H1 (cell line): ENCODE measurements at regions not wholly inside any gene's neighbourhood (a gene's known extent, or its start where the extent isn't known, plus 50 kb on each side); places are given as distances from the start of the nearest gene placed in this dataset.

Source experiments
- CTCF ChIA-PET: fragments of 300-600 bp; sonication (Branson Sonifier 250); formaldehyde crosslinking; loops from one replicate; lab custom pipeline; 2021; ENCODE audit not compliant: partially characterized antibody; lab: Charles Lee
- POLR2A ChIA-PET: fragments of 300-600 bp; sonication (Branson Sonifier 250); formaldehyde crosslinking; loops from one replicate; lab custom pipeline; 2021; ENCODE audit warnings: inconsistent platforms; ENCODE audit not compliant: partially characterized antibody; lab: Charles Lee
- DNase-seq, 2 experiments: peaks; one replicate each; pipeline versions ENCODE4 v3.0.0 to v3.0.0-alpha.2; 2010 to 2022; ENCODE audit warnings: low spot score in 2 of 2, low read depth in 1 of 2, mixed read lengths in 1 of 2
- FAIRE-seq: peaks from 2 replicates; lab custom pipeline; 2011; peaks lifted over from hg19 to GRCh38; lab: Jason Lieb, UNC
- H2AFZ ChIP-seq: 2 replicates; pipeline ENCODE4 v1.8.1; 2012; ENCODE audit warnings: low read length, inconsistent platforms
- H2AK5ac ChIP-seq: 2 replicates; pipeline ENCODE4 v1.6.1; 2013; ENCODE audit warnings: low read depth, low read length
- H2BK120ac ChIP-seq: replicated peaks from 2 replicates; pipeline ENCODE3; 2013; ENCODE audit warnings: low read depth, low read length, inconsistent platforms
- H2BK12ac ChIP-seq: 2 replicates; pipeline ENCODE4 v1.6.1; 2013; ENCODE audit warnings: low read depth, low read length
- H2BK15ac ChIP-seq: 2 replicates; pipeline ENCODE4 v1.6.1; 2013; ENCODE audit warnings: low read length
- H2BK20ac ChIP-seq: 2 replicates; pipeline ENCODE4 v1.6.1; 2013; ENCODE audit warnings: low read length
- H2BK5ac ChIP-seq: 2 replicates; pipeline ENCODE4 v1.6.1; 2013; ENCODE audit warnings: low read depth, low read length
- H3K14ac ChIP-seq: 2 replicates; pipeline ENCODE4 v1.6.1; 2013; ENCODE audit warnings: inconsistent platforms; ENCODE audit not compliant: insufficient read length
- H3K18ac ChIP-seq: 2 replicates; pipeline ENCODE4 v1.6.1; 2013; ENCODE audit warnings: low read length; ENCODE audit errors: extremely low read depth
- H3K23ac ChIP-seq: 2 replicates; pipeline ENCODE4 v1.6.1; 2013; ENCODE audit warnings: inconsistent platforms; ENCODE audit not compliant: insufficient read length
- H3K23me2 ChIP-seq: 2 replicates; pipeline ENCODE4 v1.6.1; 2013; ENCODE audit warnings: low read depth, low read length
- H3K27ac ChIP-seq: 2 replicates; pipeline ENCODE4 v1.6.1; 2011; ENCODE audit warnings: low read depth, low read length, inconsistent platforms
- H3K27me3 ChIP-seq, 4 experiments: replicated peaks in 1 of 4; 1 replicate in 1 of 4; 2 replicates in 3 of 4; pipeline versions ENCODE4 v1.6.1 to v1.8.1; 2011 to 2013; ENCODE audit warnings: low read length in 3 of 4, mild to moderate bottlenecking in 3 of 4, inconsistent platforms in 2 of 4, mixed read lengths in 2 of 4, moderate library complexity in 1 of 4; ENCODE audit not compliant: control insufficient read depth in 3 of 4, insufficient read depth in 3 of 4; ENCODE audit errors: extremely low read depth in 1 of 4
- H3K36me3 ChIP-seq, 4 experiments: 2 replicates each; pipeline versions ENCODE4 v1.6.1 to v1.8.1; 2011 to 2013; ENCODE audit warnings: mild to moderate bottlenecking in 4 of 4, low read length in 3 of 4, moderate library complexity in 2 of 4, control low read depth in 1 of 4, inconsistent platforms in 1 of 4; ENCODE audit not compliant: insufficient read depth in 4 of 4, control insufficient read depth in 2 of 4
- H3K4ac ChIP-seq: replicated peaks from 2 replicates; pipeline ENCODE3; 2013; ENCODE audit warnings: low read length, low read depth, mixed read lengths, inconsistent platforms; ENCODE audit not compliant: insufficient read length
- H3K4me1 ChIP-seq, 4 experiments: replicated peaks in 1 of 4; 1 replicate in 1 of 4; 2 replicates in 3 of 4; pipeline versions ENCODE4 v1.6.1 to v1.8.1; 2011 to 2013; ENCODE audit warnings: low read length in 3 of 4, inconsistent platforms in 2 of 4, mixed read lengths in 1 of 4; ENCODE audit not compliant: insufficient read depth in 4 of 4, control insufficient read depth in 3 of 4
- H3K4me2 ChIP-seq, 2 experiments: 2 replicates each; pipeline versions ENCODE4 v1.6.1 to v1.8.1; 2011 to 2013; ENCODE audit warnings: low read depth in 2 of 2, low read length in 2 of 2, control low read depth in 1 of 2, inconsistent platforms in 1 of 2, mild to moderate bottlenecking in 1 of 2; ENCODE audit not compliant: insufficient read depth in 1 of 2
- H3K4me3 ChIP-seq, 4 experiments: fragments of 200-600, 300-600 bp in 1 of 4; sonication (generic), shearing (Covaris generic), sonication (Bioruptor Twin) in 1 of 4; 2 replicates each; pipeline versions ENCODE4 v1.5.1 to v1.8.1; 2011 to 2016; ENCODE audit warnings: low read length in 4 of 4, low read depth in 3 of 4, control low read depth in 2 of 4, inconsistent platforms in 2 of 4, mild to moderate bottlenecking in 2 of 4, mixed read lengths in 1 of 4, moderate library complexity in 1 of 4; ENCODE audit not compliant: insufficient read depth in 2 of 4; ENCODE audit errors: extremely low read depth in 1 of 4
- H3K56ac ChIP-seq: replicated peaks from 2 replicates; pipeline ENCODE3; 2013; ENCODE audit warnings: low read depth, mild to moderate bottlenecking, mixed read lengths, low read length, inconsistent platforms; ENCODE audit not compliant: insufficient read length
- H3K79me1 ChIP-seq: 2 replicates; pipeline ENCODE4 v1.6.1; 2013; ENCODE audit warnings: low read depth, low read length, control low read depth
- H3K79me2 ChIP-seq, 2 experiments: 2 replicates each; pipeline versions ENCODE4 v1.6.1 to v1.8.1; 2012 to 2013; ENCODE audit warnings: low read length in 2 of 2, mild to moderate bottlenecking in 2 of 2, inconsistent platforms in 1 of 2; ENCODE audit not compliant: insufficient read depth in 2 of 2, control insufficient read depth in 1 of 2
- H3K9ac ChIP-seq, 4 experiments: replicated peaks in 1 of 4; 1 replicate in 1 of 4; 2 replicates in 3 of 4; pipeline versions ENCODE4 v1.6.1 to v1.8.1; 2011 to 2013; ENCODE audit warnings: low read depth in 3 of 4, low read length in 3 of 4, control low read depth in 2 of 4, mild to moderate bottlenecking in 2 of 4, moderate library complexity in 2 of 4, inconsistent platforms in 1 of 4; ENCODE audit errors: extremely low read depth in 1 of 4
- H3K9me3 ChIP-seq, 2 experiments: 2 replicates each; pipeline versions ENCODE4 v1.6.1 to v1.8.1; 2012 to 2013; ENCODE audit warnings: mild to moderate bottlenecking in 2 of 2, moderate library complexity in 2 of 2, control low read depth in 1 of 2, inconsistent platforms in 1 of 2, low read depth in 1 of 2, low read length in 1 of 2, mixed read lengths in 1 of 2; ENCODE audit not compliant: insufficient read depth in 2 of 2
- H4K20me1 ChIP-seq, 2 experiments: replicated peaks in 1 of 2; 2 replicates each; pipeline versions ENCODE3 to v1.8.1; 2011 to 2013; ENCODE audit warnings: inconsistent platforms in 2 of 2, low read length in 2 of 2, mild to moderate bottlenecking in 1 of 2; ENCODE audit not compliant: insufficient read depth in 2 of 2, control insufficient read depth in 1 of 2
- H4K5ac ChIP-seq: 2 replicates; pipeline ENCODE4 v1.6.1; 2013; ENCODE audit warnings: low read length, low read depth, mixed read lengths, inconsistent platforms; ENCODE audit not compliant: insufficient read length
- H4K8ac ChIP-seq: 2 replicates; pipeline ENCODE4 v1.8.0; 2013; ENCODE audit warnings: mild to moderate bottlenecking, moderate library complexity, low read length, inconsistent platforms; ENCODE audit not compliant: insufficient read depth; ENCODE audit errors: extremely low read depth
- H4K91ac ChIP-seq: replicated peaks from 2 replicates; pipeline ENCODE3; 2013; ENCODE audit warnings: low read length, mixed read lengths, inconsistent platforms; ENCODE audit not compliant: insufficient read length
- CBX5 ChIP-seq: fragments of 300-800, 300-1000 bp; sonication (generic); IDR thresholded peaks from 2 replicates; pipeline ENCODE4 v1.7.1; 2016; ENCODE audit warnings: antibody characterized with exemption, low read length, low read depth
- CEBPB ChIP-seq: IDR thresholded peaks from 2 replicates; pipeline ENCODE4 v1.6.1; 2012; ENCODE audit warnings: low read depth, low read length
- CTBP2 ChIP-seq: IDR thresholded peaks from 2 replicates; pipeline ENCODE4 v1.7.0; 2011; ENCODE audit warnings: borderline replicate concordance, mild to moderate bottlenecking, moderate library complexity, mixed read lengths, low read length; ENCODE audit not compliant: insufficient read depth, insufficient read length
- GABPA ChIP-seq: IDR thresholded peaks from 2 replicates; pipeline ENCODE4 v1.6.1; 2011; ENCODE audit warnings: mild to moderate bottlenecking, low read length, moderate library complexity, borderline replicate concordance; ENCODE audit not compliant: insufficient read depth
- JUND ChIP-seq: IDR thresholded peaks from 2 replicates; pipeline ENCODE4 v1.6.1; 2011; ENCODE audit warnings: mild to moderate bottlenecking, improper control_type of control experiment, low read length
- SIN3A ChIP-seq, 2 experiments: IDR thresholded peaks in 1 of 2; conservative IDR thresholded peaks in 1 of 2; 2 replicates each; pipeline ENCODE4 v1.6.1; 2011 to 2012; ENCODE audit warnings: low read length in 2 of 2, improper control_type of control experiment in 1 of 2, low read depth in 1 of 2, mild to moderate bottlenecking in 1 of 2
- SIX5 ChIP-seq: IDR thresholded peaks from 2 replicates; pipeline ENCODE4 v1.6.1; 2011; ENCODE audit warnings: mild to moderate bottlenecking, low read depth, low read length
- SRF ChIP-seq: IDR thresholded peaks from 2 replicates; pipeline ENCODE4 v1.6.1; 2011; ENCODE audit warnings: mild to moderate bottlenecking, low read depth, low read length, moderate library complexity
- TAF7 ChIP-seq: optimal IDR thresholded peaks from 2 replicates; pipeline ENCODE3; 2011; ENCODE audit warnings: low read depth, mild to moderate bottlenecking, inconsistent platforms, low read length, moderate library complexity, borderline replicate concordance
- WGBS, 2 experiments: shearing (Covaris generic) in 1 of 2; methylation state at CpG; one replicate each; pipeline versions ENCODE4 v1.1.6 to v1.1.7; 2013 to 2015; ENCODE audit warnings: low lambda C conversion rate in 2 of 2, mixed read lengths in 2 of 2, inconsistent platforms in 1 of 2, low coverage in 1 of 2, missing lambda C conversion rate in 1 of 2; ENCODE audit not compliant: insufficient replicate concordance in 2 of 2, insufficient coverage in 1 of 2, insufficient read length in 1 of 2; ENCODE audit errors: extremely low coverage in 1 of 2, missing lambda C conversion rate in 1 of 2; 5-methylcytosine and 5-hydroxymethylcytosine counted together
- TF ChIP-seq, protein P1 (sequence below): IDR thresholded peaks from 2 replicates; pipeline ENCODE4 v1.6.1; 2012; ENCODE audit warnings: inconsistent platforms
- TF ChIP-seq, protein P2 (sequence below): IDR thresholded peaks from 2 replicates; pipeline ENCODE4 v1.6.1; 2011; ENCODE audit warnings: low read depth, mild to moderate bottlenecking, low read length; ENCODE audit not compliant: insufficient read depth

DNA sequence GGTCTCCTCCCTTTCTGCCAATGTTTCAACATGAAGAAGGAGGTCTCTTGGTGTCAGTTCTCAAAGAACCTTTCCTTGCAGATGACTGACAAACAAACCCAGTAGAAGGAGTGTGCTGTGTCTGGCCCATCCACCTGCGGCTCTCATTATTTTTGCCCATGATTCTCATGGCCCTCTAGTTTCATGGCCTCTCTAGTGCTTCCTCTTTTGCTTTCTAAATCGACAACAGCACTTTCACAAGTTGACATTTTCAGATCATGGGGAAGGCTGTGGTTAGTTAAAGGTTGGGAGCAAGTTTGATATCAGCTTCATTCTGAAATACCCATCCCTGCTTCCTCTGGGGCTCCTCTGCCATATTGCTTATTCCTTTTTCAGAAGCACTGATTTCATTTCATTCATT is 805.2 kb downstream of the SLC4A3 start:
- H3K23me2 ChIP-seq: no peaks in the 10 kb centered on the region
- H2BK5ac ChIP-seq: no peak overlapping the region
- H2BK20ac ChIP-seq: no peak overlapping the region
- FAIRE-seq (no peak), DNase-seq (no peak)
- H3K18ac ChIP-seq: no peak overlapping the region
- no peak overlapping the region for H2AK5ac ChIP-seq
- H3K27me3 ChIP-seq: no peaks in the 10 kb centered on the region
- H3K4ac ChIP-seq: no peak overlapping the region
- no peak overlapping the region for H3K4me2 ChIP-seq
- no peak overlapping the region for H2BK15ac ChIP-seq
- H3K79me1 ChIP-seq: no peaks in the 10 kb centered on the region
- WGBS, 2 experiments: 79% methylated on average over 2 of the region's 2 CpGs; no CpG with 5 or more reads in 1 of the 2 experiments
- H2BK120ac ChIP-seq: no peak overlapping the region
- H3K4me3 ChIP-seq: no peak overlapping the region
- no peak overlapping the region for H2AFZ ChIP-seq
- no peak overlapping the region for H3K9ac ChIP-seq
- H4K5ac ChIP-seq: no peak overlapping the region
- no peak overlapping the region for H2BK12ac ChIP-seq
- H3K79me2 ChIP-seq: no peaks in the 10 kb centered on the region
- no peak overlapping the region for H4K8ac ChIP-seq
- no peaks in the 10 kb centered on the region for H3K36me3 ChIP-seq
- H3K9me3 ChIP-seq: no peaks in the 10 kb centered on the region
- H3K27ac ChIP-seq: no peak overlapping the region
- no peak overlapping the region for H3K56ac ChIP-seq
- no peak overlapping the region for H3K14ac ChIP-seq
- no peak overlapping the region for H3K23ac ChIP-seq
- H3K4me1 ChIP-seq: no peaks in the 10 kb centered on the region
- H4K20me1 ChIP-seq: no peaks in the 10 kb centered on the region
- ChIA-PET CTCF (no interaction called here), POLR2A (no interaction called here)
- no peak overlapping the region for H4K91ac ChIP-seq
- TF ChIP-seq SIX5: no peak
- TF ChIP-seq CBX5: no peak
- TF ChIP-seq, protein P1, sequence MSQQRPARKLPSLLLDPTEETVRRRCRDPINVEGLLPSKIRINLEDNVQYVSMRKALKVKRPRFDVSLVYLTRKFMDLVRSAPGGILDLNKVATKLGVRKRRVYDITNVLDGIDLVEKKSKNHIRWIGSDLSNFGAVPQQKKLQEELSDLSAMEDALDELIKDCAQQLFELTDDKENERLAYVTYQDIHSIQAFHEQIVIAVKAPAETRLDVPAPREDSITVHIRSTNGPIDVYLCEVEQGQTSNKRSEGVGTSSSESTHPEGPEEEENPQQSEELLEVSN: no peak
- no peak for TF ChIP-seq SIN3A (conservative IDR thresholded peaks at IDR 0.05 in 1 of 2, IDR thresholded peaks at IDR 0.05 in 1 of 2; ENCODE audit: low read depth in 1 of 2, low read length in 2 of 2)
- no peak for TF ChIP-seq CEBPB
- TF ChIP-seq JUND: no peak
- TF ChIP-seq TAF7: no peak
- TF ChIP-seq GABPA: no peak
- no peak for TF ChIP-seq CTBP2
- no peak for TF ChIP-seq SRF
- TF ChIP-seq, protein P2, sequence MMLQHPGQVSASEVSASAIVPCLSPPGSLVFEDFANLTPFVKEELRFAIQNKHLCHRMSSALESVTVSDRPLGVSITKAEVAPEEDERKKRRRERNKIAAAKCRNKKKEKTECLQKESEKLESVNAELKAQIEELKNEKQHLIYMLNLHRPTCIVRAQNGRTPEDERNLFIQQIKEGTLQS: no peak
